HG02642 (cell line): ENCODE measurements at regions not wholly inside any gene's neighbourhood (a gene's known extent, or its start where the extent isn't known, plus 50 kb on each side); places are given as distances from the start of the nearest gene placed in this dataset.
"Not testable (repeated sequence)": the region's sequence is repeated elsewhere in the genome, so short reads cannot be mapped to it uniquely, and the experiment has no call there.

Experiments
- ATAC-seq: cut with Tn5 transposase; IDR thresholded peaks from one replicate; pipeline ENCODE4 v1.9.1; 2021; ENCODE audit warnings: mild to moderate bottlenecking; ENCODE audit not compliant: unreplicated experiment, poor library complexity

GRCh38 chr16:72658888-72659717, 388.8 kb downstream of the ZFHX3 start:
- ATAC-seq = no peak

DNA sequence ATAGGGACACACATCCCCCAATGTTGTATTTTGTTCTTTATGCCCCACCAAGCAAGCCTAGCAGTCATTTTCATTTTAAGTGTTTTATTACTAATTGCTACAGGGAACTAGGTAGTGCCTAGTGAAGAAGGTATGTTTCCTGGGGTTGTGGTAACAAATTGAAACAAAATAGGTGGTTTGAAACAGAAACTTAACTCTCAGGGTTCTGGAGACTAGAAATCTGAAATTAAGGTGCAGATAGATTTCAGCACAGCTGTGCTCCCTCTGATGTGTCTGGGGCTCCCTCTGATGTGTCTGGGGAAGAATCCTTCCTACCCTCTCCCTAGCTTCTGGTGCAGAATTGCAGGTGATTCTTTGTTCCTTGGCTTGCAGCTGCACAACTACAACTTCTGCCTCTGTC, 390.1 kb downstream of the ZFHX3 start:
- peak; percentile 87 for ATAC-seq

DNA sequence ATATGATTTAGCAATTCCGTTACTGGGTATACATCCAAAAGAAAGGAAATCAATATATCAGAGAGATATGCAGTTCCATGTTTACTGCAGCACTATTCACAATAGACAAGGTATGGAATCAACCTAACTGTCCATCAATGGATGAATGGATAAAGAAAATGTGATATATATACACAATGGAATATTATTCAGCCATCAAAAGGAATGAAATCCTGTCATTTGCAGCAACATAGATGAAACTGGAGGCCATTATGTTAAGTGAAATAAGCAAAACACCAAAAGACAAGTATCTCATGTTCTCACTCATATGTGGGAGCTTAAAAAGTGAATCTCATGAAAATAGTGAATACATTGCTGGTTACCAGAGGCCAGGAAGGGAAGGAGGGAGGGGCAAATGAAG, 390.8 kb downstream of the ZFHX3 start:
- ATAC-seq = no peak

DNA sequence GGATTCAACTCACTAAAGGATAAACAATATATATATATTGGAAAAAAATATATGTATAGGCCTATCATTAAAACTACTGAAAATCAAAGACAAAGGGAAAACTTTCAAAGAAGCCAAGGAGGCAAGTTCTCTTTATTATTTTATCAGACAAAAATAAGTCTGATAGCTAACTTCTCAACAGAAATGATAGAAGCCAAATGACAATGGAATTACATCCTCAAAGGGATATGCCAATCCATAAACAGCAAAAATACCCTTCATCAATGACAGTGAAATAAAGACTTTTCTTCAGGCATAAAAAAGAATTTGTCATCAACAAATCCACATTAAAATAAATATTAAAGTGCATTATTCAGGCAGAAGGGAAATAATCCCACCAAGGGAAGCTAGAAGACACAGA, 393.4 kb downstream of the ZFHX3 start:
- ATAC-seq = no peak

GRCh38 chr16:72649254-72649944, 398.5 kb downstream of the ZFHX3 start:
- ATAC-seq = peak; percentile 64

DNA sequence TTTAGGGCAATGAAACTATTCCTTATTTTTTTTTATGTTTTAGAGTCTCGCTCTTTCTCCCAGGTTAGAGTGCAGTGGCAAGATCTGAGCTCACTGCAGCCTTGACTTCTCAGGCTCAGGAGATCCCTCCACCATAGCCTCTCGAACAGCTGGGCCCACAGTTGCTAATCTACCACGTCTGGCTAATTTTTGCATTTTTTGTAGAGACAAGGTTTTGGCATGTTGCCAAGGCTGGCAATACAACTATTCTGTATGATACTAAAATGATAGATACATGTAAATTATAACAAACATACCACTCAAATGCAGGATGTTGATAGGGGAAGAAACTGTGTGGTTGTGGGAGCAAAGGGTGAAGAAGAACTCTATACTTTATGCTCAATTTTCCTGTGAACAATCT, 401.3 kb downstream of the ZFHX3 start:
- no peak for ATAC-seq

DNA sequence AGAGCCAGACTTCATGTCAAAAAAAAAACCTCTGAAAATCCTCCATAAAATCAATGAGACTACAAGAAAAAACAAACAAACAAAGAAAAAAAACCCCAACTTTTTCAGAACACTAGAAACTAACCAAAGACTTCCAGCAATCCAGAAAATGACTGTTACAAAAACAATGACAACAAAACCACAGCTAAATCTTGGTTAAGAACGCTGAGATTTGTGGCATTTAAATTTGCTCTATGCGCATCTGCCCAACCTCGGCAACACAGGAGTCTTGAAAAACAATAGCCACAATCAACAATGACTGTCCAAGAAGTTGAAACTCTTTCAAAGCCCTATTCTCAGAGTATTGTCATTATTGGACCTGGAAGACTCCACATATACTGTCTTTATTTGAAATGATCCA, 402.4 kb downstream of the ZFHX3 start:
- ATAC-seq = no peak

DNA sequence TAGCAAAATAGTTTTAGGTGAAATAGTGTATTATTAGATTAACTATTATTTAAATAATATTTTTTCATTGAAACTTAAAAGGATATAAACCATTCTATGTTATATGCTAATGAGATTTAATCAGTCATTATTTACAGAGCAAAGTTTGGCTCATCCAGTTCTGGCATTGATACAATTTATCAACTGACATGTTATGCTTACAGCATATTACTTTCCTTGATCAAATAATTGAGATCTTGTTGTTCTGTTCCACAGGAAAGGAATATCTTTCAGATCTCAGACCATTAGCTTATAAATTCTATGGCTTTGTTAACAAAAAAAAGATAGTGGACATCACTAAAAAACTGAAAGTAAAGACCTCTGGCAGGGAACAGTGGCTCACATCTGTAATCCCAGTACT, 403.0 kb downstream of the ZFHX3 start:
- no peak for ATAC-seq

GRCh38 chr16:72639494-72639893, 408.4 kb downstream of the ZFHX3 start:
- ATAC-seq = no peak

GRCh38 chr16:72637306-72637705, 410.6 kb downstream of the ZFHX3 start:
- ATAC-seq = no peak

- ATAC-seq = no peak
These were observed 412.2 kb downstream of the ZFHX3 start for GRCh38 chr16:72635694-72636093.

GRCh38 chr16:72635104-72635503, 412.8 kb downstream of the ZFHX3 start:
- ATAC-seq = no peak

DNA sequence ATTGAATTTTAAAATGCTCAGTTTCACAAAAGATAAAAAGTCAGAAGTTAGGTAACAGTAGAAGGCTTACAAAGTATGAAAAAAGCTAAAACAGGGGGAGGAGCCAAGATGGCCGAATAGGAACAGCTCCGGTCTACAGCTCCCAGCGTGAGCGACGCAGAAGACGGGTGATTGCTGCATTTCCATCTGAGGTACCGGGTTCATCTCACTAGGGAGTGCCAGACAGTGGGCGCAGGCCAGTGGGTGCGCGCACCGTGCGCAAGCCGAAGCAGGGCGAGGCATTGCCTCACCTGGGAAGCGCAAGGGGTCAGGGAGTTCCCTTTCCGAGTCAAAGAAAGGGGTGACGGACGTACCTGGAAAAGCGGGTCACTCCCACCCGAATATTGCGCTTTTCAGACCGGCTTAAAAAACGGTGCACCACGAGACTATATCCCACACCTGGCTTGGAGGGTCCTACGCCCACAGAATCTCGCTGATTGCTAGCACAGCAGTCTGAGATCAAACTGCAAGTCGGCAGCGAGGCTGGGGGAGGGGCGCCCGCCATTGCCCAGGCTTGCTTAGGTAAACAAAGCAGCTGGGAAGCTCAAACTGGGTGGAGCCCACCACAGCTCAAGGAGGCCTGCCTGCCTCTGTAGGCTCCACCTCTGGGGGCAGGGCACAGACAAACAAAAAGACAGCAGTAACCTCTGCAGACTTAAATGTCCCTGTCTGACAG, 420.6 kb downstream of the ZFHX3 start:
- not testable (repeated sequence) for ATAC-seq

DNA sequence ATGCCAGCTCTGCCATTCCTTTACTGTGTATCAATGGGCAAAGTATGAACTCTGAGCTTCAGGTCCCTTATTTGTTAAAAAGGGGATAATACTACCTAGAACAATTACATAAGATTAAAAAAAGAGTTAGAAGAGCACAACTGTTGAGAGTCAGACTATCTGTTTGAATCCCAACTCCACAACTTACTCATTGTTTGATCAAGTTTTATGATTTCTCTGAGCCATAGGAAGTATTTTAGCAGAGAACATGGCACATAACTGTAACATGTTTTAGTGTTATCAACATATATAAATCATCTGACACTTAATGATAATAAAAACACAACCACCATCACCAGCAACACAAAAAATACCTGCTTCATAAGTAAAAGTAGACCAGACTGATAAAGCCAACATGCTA, 421.3 kb downstream of the ZFHX3 start:
- ATAC-seq = no peak

- ATAC-seq = no peak
These were observed 426.3 kb downstream of the ZFHX3 start for GRCh38 chr16:72621651-72622050.

GRCh38 chr16:72620853-72621252, 427.1 kb downstream of the ZFHX3 start:
- ATAC-seq = no peak

GRCh38 chr16:72620348-72620747, 427.6 kb downstream of the ZFHX3 start:
- no peak for ATAC-seq

- ATAC-seq = no peak
These were observed 432.1 kb downstream of the ZFHX3 start for GRCh38 chr16:72615856-72616255.

DNA sequence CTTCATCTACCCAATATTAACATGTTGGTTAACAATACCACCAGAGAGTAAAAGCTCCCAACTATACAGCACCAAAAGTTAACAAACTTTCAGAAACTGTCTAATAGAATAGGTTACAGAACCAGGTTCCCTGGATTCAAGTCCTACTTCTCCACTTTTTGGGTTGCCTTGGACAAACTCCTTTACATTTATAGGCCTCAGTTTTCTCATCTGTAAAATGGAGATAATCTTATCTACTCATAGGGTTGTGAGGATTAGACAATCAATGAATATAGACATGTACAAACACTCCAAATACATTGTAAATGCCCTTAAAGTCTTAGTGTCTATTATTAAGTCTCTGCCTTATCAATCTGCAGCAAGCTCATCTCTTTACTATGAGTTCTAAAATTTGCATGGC, 435.2 kb downstream of the ZFHX3 start:
- ATAC-seq = no peak

DNA sequence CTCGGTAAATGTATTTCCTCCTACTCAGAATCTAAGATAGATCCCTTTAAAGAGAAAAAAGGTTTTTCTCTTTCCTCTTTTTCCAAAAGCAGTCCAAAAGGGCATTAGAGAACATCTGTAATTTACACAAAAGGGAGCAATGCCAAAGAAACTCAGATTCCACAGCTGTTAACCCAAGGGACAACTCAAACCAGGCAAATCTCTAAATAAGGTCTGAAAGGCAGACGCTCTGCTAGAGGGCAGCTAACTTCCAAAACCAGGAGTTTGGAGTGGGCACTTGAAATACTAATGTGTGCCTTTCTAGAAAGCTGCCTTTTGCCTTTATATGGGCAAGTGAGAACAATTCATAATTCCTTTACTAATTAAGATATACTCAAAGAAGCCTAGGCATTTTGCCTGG, 435.7 kb downstream of the ZFHX3 start:
- ATAC-seq = no peak

- ATAC-seq = no peak
These were observed 438.0 kb upstream of the PMFBP1 start for GRCh38 chr16:72609933-72610332.
